Ishikawa (cell line): ENCODE measurements at regions not wholly inside any gene's neighbourhood (a gene's known extent, or its start where the extent isn't known, plus 50 kb on each side); places are given as distances from the start of the nearest gene placed in this dataset.

Experiments used
- CEBPB ChIP-seq: IDR thresholded peaks from 2 replicates; pipeline ENCODE4 v1.6.1; 2012
- CREB1 ChIP-seq: IDR thresholded peaks from 2 replicates; pipeline ENCODE4 v1.6.1; 2012; ENCODE audit warnings: low read depth
- EGR1 ChIP-seq: IDR thresholded peaks from 2 replicates; pipeline ENCODE4 v1.6.1; 2012
- EP300 ChIP-seq: IDR thresholded peaks from 2 replicates; pipeline ENCODE4 v1.6.1; 2012; ENCODE audit warnings: borderline replicate concordance
- FOXM1 ChIP-seq: IDR thresholded peaks from 2 replicates; pipeline ENCODE4 v1.6.1; 2012; ENCODE audit warnings: low read depth, borderline replicate concordance
- MAX ChIP-seq: IDR thresholded peaks from 2 replicates; pipeline ENCODE4 v1.6.1; 2012
- NFIC ChIP-seq: IDR thresholded peaks from 2 replicates; pipeline ENCODE4 v1.6.1; 2012
- RAD21 ChIP-seq: IDR thresholded peaks from 2 replicates; pipeline ENCODE4 v1.6.1; 2012; ENCODE audit warnings: low read depth
- REST ChIP-seq: IDR thresholded peaks from 2 replicates; pipeline ENCODE4 v1.6.1; 2012; ENCODE audit warnings: low read depth, mild to moderate bottlenecking
- TAF1 ChIP-seq: IDR thresholded peaks from 2 replicates; pipeline ENCODE4 v1.6.1; 2012; ENCODE audit warnings: low read depth, mild to moderate bottlenecking
- TCF12 ChIP-seq: IDR thresholded peaks from 2 replicates; pipeline ENCODE4 v1.6.1; 2012; ENCODE audit warnings: low read depth
- TEAD4 ChIP-seq: IDR thresholded peaks from 2 replicates; pipeline ENCODE4 v1.6.1; 2012
- YY1 ChIP-seq: IDR thresholded peaks from 2 replicates; pipeline ENCODE4 v1.6.1; 2012; ENCODE audit warnings: low read depth
- ZBTB7A ChIP-seq: IDR thresholded peaks from 2 replicates; pipeline ENCODE4 v1.6.1; 2012; ENCODE audit warnings: low read depth
- TF ChIP-seq, protein P1 (sequence below): IDR thresholded peaks from 2 replicates; pipeline ENCODE4 v1.6.1; 2012

DNA sequence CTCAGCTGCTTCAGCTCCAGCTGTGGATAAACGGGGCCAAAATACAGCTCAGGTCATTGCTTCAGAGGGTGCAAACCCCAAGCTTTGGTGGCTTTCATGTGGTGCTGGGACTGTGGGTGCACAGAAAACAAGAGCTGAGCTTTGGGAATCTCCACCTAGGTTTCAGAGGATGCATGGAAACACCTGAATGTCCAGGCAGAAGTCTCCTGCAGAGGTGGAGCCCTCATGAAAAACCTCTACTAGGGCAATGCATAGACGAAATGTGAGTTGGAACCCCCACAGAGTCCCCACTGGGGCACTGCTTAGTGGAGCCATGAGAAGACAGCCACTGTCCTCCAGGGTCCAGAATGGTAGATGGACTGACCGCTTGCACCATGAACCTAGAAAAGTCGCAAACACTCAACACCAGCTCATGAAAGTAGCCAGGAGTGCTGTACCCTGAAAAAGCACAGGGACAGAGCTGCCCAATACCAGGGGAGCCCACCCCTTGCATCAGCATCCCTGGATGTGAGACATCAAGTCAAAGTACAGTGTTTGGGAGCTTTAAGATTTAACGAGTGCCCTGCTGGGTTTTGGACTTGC lies 147.9 kb upstream of the SOX11 start:
- no peak for TF ChIP-seq EP300
- TF ChIP-seq FOXM1: no peak
- TF ChIP-seq REST: no peak
- TF ChIP-seq RAD21: no peak
- TF ChIP-seq ZBTB7A: no peak
- TF ChIP-seq MAX: no peak
- TF ChIP-seq TCF12: no peak
- TF ChIP-seq NFIC: no peak

DNA sequence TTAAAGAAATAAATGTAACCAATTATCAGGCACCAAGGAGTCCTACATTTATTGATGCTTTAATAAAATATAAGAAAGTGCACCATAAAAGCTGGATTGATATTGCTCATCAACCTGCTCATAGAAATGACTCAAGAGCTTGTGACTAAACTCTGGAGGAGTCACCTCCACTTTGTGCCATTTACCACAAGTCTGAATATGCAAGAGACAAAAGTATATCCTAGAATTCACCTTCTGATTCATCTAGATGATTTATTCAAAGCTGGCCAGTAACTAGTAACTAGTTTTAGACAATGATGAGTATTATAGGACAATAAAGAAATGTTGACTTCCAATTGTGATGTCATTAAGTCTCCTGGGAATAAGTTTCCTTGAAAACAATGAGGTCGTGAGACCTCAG lies 146.0 kb upstream of the SOX11 start:
- TF ChIP-seq CREB1: no peak
- no peak for TF ChIP-seq TCF12
- no peak for TF ChIP-seq NFIC
- no peak for TF ChIP-seq FOXM1
- TF ChIP-seq EP300: no peak
- no peak for TF ChIP-seq RAD21
- TF ChIP-seq, protein P1, sequence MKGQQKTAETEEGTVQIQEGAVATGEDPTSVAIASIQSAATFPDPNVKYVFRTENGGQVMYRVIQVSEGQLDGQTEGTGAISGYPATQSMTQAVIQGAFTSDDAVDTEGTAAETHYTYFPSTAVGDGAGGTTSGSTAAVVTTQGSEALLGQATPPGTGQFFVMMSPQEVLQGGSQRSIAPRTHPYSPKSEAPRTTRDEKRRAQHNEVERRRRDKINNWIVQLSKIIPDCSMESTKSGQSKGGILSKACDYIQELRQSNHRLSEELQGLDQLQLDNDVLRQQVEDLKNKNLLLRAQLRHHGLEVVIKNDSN: no peak
- TF ChIP-seq TEAD4: no peak
- TF ChIP-seq EGR1: no peak
- TF ChIP-seq ZBTB7A: no peak
- no peak for TF ChIP-seq TAF1
- TF ChIP-seq MAX: no peak
- no peak for TF ChIP-seq CEBPB
- no peak for TF ChIP-seq YY1
- no peak for TF ChIP-seq REST

DNA sequence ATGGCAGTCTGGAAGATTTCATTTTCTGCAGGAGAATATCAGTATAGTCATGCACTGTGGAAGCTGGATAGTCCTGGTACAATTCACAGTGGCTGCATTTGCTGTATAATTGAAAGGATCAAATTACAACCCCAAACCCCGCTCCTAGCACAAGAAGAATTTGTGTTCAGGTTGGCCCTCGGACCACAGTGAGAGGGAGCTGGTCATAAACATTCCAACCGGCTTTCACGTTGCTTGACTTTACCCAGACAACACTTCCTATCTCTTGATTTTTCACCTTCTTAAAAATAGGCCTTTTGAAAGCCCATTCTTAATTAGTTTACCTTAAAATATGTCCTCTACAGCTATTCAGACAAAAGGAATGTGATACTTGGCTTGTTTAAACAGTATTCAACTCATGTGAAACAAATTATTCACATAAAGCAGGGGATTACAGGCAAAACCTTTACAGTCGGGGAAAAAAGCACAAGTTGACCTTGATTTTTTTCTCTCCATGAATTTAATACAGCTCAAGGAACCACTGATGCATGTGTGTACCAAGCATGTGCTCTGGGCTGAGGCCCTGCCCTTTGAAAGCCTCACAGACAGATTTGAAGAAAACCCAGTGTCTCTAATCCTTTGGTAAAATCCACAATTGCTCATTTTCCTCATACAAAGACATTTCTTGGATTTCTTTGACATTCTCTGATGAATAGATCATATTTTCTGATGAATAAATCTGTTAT lies 143.0 kb upstream of the SOX11 start:
- no peak for TF ChIP-seq TEAD4
- no peak for TF ChIP-seq CEBPB
- TF ChIP-seq REST: no peak
- TF ChIP-seq YY1: no peak
- no peak for TF ChIP-seq CREB1
- TF ChIP-seq, protein P1: no peak
- no peak for TF ChIP-seq ZBTB7A
- TF ChIP-seq EGR1: no peak
- TF ChIP-seq MAX: no peak
- TF ChIP-seq TCF12: no peak
- TF ChIP-seq TAF1: no peak
- no peak for TF ChIP-seq NFIC
- no peak for TF ChIP-seq FOXM1
- no peak for TF ChIP-seq RAD21
- no peak for TF ChIP-seq EP300

DNA sequence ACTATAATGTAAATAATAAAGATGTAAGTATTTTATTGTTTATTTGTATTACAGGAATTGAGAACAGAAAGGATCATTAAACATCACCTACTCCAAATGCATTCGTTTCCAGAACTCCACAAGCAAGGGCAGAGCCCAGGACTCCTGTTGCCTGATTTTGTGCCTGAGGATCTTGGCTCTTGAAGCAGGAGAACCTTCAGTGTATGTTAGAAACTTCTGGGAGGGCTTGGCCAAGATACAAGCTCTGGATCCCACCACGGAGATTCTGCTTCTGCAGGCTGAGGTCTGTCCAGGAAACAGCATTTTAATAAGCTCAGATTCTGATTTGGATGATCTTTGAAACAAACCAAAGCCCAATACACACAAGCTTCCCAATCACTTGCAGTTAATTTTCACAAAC lies 142.4 kb upstream of the SOX11 start:
- TF ChIP-seq RAD21: no peak
- no peak for TF ChIP-seq REST
- no peak for TF ChIP-seq ZBTB7A
- no peak for TF ChIP-seq TCF12
- TF ChIP-seq, protein P1: no peak
- TF ChIP-seq NFIC: no peak
- no peak for TF ChIP-seq TAF1
- TF ChIP-seq TEAD4: no peak
- TF ChIP-seq EGR1: no peak
